NCI-H446 treated with DMSO at 0.1 percent for 48 hours (cell line): ENCODE measurements at regions not wholly inside any gene's neighbourhood (a gene's known extent, or its start where the extent isn't known, plus 50 kb on each side); places are given as distances from the start of the nearest gene placed in this dataset.

ENCODE experiments used
- DNase-seq: peaks from one replicate; lab custom pipeline; 2025; lab: John Stamatoyannopoulos, UW

DNA sequence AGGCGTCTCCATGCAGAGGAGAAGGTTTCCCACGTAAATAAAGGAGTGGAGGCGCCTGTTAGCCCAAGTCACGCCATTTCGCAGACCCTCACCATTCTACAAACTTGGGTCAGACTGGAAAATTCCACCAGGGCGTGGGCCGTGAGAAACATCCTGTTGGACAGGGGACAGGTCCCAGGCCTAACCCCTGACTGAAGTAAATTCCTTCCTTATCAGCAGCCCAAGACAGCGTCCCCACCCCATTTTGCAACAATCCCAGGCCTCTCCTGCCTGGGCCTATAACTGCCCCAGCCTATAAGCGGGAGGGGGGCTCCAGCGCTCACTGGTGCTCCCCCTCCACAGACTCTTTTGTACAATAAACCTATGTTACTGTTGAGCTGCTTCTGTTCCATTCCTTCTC lies 57.3 kb upstream of the CBLN2 start:
- DNase-seq, result no peak
